Left ventricle myocardium superior (tissue), 1 donor: ENCODE measurements at regions not wholly inside any gene's neighbourhood (a gene's known extent, or its start where the extent isn't known, plus 50 kb on each side); places are given as distances from the start of the nearest gene placed in this dataset.
A peak's percentile ranks its signal among the peaks of the same experiment; 100 is the strongest.
"Not testable (repeated sequence)": the region's sequence is repeated elsewhere in the genome, so short reads cannot be mapped to it uniquely, and the experiment has no call there.

Experiments used
- ATAC-seq: fragments of 200-7000 bp; cut with Tn5 transposase; one replicate; pipeline ENCODE4 v1.9.1; 2020; ENCODE audit warnings: mild to moderate bottlenecking, moderate library complexity
- DNase-seq: peaks from one replicate; pipeline ENCODE4 v3.0.0-alpha.2; 2020
- intact Hi-C: fragments of 100-400 bp; cut with micrococcal nuclease; formaldehyde crosslinking; loops from one replicate; pipeline ENCODE4 v1.11.0; 2022
- donor health status: DM: no; HTN: yes; CAD: no; lungs with severe emphysema.

DNA sequence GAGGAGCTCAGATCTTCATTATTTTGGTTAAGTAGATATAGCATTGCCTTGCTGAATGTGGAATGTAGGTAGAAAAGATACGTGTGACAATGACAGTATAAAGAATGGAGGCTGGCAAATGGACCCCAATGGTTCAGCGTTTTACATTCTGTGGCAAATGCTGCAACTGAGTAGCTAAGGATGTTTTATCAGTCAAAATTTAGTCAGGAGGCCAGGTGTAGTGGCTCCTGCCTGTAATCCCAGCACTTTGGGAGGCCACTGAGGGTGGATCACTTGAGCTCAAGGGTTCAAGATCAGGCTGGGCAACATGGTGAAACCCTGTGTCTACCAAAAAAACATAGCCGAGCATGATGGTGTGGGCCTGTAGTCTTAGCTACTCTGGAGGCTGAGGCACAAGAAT lies 120.5 kb upstream of the GHITM start:
- no peak for DNase-seq
- no peak for ATAC-seq
- intact Hi-C loops = no loop called here

DNA sequence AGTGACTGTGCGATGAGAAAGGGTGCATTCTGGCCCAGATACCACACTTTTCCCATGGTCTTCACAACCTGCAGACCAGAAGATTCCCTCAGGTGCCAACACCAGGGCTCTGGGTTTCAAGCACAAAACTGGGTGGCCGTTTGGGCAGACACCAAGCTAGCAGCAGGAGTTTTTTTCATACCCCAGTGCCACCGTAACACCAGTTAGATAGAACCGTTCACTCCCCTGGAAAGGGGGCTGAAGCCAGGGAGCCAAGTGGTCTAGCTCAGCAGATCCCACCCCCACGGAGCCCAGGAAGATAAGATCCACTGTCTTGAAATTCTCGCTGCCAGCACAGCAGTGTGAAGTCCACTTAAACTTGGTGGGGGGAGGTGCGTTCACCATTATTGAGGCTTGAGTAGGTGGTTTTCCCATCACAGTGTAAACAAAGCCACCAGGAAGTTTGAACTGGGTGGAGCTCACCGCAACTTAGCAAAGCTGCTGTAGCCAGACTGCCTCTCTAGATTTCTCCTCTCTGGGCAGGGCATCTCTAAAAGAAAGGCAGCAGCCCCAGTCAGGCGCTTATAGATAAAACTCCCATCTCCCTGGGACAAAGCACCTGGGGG lies 119.4 kb upstream of the GHITM start:
- intact Hi-C loops, DNase-seq, ATAC-seq: not testable (repeated sequence)

DNA sequence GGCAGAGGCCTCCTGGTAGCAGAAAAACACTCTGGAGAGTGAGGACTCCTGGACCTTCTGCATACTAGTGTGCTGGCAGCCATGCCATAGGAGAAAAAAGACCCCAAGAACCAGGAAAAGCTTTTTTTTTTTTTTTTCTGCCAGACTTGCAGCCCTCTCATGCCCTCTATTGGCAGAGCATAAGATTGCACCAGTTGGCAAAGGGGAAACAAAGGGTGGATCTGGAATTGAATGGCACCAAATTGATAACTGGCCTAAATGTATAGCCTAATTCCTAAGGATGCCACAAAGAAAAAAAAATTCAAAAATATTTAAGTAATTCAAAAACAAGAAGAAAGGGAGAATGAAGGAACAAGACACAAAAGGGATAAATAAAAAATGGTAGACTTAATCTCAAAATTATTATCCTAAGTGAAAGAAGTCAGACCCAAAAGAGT lies 112.5 kb upstream of the GHITM start:
- DNase-seq (no peak), ATAC-seq (no peak)
- intact Hi-C loops = no loop called here

DNA sequence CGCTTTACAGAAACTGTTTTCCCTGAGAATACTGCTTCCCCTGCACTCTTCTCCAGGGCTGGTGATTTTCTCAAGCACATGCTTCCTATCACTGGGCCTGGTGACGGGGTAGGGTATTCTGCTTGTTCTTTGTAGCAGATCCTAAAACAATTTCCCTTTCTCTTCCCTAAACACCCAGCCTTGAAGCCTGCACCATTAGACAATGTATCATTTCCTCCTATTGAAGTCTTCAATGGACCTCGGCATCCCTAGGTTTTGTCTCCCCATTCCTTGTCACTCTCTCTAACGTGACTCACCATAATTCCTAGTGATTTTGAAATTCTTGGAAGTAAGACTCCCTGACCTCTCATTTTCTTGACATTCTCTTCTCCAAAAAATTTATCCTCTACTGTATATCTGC lies 109.5 kb upstream of the GHITM start:
- ATAC-seq = no peak
- intact Hi-C loops = no loop called here
- DNase-seq = no peak

DNA sequence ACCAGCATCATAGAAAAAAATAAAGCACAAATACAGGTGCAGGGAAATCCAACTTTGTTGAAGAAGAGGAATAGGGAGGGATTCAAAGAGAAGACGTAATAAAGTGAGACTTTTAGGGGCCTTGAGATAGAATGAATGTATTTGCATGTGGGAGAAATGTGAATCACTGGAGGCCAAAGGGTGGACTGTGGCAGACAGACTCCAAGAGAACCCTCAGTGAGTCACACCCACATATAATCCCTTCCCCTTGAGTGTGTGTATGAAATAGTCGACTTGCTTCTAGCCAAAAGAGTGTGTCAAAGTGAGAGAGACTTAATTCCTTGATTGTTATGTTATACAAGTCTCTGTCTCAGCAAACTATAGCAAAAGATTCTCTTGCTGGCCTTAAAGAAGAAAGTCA lies 101.3 kb upstream of the GHITM start:
- intact Hi-C loops = no loop called here
- ATAC-seq = no peak
- DNase-seq = no peak

DNA sequence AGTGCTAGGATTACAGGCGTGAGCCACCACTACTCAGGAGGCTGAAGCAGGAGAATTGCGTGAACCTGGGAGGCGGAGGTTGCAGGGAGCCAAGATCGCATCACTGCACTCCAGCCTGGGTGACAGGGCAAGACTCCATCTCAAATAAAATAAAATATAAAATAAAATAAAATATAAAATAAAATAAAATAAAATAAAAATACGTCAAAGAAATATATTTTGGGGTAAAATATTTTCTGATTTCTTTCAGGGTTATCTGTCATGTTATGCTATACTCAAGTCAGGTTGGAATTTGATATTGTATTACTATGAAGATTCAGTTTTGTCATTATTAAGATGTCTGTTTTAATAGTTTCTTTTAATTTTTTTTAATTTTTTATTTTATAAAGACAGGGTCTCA lies 99.4 kb upstream of the GHITM start:
- intact Hi-C loops = no loop called here
- DNase-seq (no peak), ATAC-seq (no peak)

DNA sequence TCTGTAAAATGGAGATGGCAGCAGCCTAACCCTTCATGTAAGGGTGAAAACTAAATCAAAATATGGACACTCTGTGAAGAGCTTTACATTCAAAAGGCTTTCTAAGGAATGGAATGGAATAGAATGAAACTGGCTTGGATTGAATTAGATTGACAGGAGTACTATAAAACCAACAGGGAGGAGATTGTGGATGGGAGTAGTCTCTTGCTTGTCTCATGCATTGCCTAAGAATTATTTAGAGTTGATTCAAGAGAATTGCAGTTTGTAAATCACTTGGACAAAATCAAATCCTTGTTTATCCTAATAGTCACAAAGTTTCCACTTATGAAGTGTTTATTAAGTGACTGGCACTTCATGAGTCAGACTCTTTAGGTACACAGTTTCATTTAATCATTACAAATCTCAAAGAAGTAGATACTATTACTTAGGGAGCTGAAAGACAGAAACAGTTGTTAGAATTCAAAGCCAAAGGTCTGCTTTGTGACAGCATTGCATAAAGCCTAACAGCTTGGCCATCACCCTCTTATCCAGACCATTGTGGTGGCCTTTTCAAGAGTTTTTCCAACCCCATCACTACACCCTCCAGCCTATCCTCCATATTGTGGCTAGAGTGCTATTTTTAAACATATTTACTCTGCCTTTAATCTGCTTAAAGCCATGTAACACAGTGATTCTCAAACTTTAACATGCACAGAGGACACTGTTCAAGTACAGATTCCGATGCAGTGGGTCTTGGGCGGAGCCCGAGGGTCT lies 91.9 kb upstream of the GHITM start:
- intact Hi-C loops = no loop called here
- DNase-seq = no peak

DNA sequence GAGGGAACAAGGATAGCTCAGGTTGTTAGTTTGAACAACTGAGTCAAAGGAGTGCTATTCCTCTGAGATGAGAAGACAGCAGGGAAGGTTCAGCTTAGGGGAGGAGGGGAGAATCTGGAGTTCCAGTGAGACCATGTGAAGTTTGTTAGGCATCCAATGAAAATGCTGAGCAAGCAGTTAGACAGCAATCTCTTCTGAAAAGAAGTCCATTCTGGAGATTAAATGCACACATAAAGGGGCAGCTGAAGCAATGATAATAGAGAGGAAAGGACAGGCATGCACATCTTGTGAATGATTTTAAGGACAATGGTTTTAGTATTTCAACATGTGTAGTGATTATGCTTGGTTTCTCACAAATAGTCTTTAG lies 89.7 kb upstream of the GHITM start:
- ATAC-seq (no peak), DNase-seq (no peak)
- intact Hi-C loops = no loop called here

More for the DNA sequence above, 91.9 kb upstream of the GHITM start:
- ATAC-seq = no peak

DNA sequence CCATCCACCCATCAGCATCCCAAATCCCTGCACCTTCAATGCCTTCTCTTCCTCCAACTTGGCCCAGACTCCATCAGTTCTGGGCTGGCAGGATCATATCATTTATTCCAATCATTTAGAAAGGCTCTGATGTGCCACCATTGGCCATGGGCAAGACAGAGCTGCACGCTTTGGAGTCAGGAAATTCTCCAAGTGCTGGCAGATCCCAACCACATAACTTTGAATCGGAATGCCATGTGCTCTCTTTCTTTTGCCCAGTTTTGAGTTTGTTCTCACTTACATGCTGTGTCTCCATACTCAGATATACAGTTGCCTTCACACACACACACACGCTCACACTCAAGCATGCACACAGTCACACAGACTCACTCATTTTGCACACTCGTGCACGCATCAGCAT lies 85.7 kb upstream of the GHITM start:
- intact Hi-C loops = no loop called here
- ATAC-seq = no peak
- DNase-seq = no peak

DNA sequence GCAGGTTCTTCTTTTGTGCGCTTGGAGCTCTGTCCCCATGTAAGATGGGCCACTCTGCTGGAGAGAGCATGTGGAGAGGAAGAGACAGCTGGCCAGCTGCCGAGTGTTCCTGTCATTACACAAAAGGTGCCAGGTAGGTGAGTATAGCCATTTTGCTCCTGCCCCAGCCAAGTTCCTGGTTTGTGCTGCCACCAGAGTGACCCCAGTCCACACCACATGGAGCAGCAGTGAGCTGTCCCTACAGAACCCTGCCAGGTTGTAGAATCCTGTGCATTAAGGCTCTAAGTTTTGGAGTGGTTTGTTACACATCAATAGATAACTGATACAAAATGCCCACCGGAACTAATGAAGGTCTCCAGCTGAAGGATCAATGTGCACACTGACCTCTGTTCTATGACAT lies 84.6 kb upstream of the GHITM start:
- intact Hi-C loops = no loop called here
- no peak for DNase-seq
- ATAC-seq = no peak

DNA sequence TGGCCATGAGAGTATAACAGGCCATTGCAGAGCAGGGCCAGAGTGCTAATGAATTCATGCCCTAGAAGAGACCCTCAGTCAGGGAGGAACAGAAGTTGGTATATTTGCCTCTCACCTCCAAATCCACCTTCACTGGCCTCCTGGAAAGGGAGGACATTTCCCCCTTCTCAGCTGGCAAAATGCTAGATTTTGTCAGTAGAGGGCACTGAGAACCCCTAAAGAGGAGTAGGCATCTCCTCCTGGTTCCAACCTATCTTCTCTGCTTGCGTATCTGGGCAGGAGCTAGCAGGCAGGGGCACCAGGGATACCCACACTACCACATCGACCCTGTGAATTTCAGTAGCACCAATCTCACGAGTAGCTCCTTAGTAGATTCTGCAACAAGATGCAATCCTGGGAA lies 79.8 kb upstream of the GHITM start:
- no peak for ATAC-seq
- DNase-seq = no peak
- intact Hi-C loops = no loop called here

DNA sequence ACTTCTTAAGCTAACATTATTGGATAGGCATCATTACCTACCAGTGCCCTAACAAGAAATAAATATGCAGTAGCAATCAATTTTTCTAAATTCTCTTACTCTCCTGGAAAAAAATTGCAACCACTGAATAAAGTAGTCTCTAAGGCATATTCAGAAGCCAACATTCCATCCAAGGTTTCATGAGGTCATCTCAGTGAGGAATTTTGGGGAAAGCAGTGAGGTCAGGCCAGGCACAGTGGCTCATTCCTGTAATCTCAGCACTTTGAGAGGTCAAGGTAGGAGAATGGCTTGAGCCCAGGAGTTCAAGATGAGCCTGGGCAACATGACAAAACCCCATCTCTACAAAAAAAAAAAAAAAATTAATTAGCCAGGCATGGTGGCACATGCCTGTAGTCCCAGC lies 75.9 kb upstream of the GHITM start:
- intact Hi-C loops = no loop called here
- no peak for ATAC-seq

DNA sequence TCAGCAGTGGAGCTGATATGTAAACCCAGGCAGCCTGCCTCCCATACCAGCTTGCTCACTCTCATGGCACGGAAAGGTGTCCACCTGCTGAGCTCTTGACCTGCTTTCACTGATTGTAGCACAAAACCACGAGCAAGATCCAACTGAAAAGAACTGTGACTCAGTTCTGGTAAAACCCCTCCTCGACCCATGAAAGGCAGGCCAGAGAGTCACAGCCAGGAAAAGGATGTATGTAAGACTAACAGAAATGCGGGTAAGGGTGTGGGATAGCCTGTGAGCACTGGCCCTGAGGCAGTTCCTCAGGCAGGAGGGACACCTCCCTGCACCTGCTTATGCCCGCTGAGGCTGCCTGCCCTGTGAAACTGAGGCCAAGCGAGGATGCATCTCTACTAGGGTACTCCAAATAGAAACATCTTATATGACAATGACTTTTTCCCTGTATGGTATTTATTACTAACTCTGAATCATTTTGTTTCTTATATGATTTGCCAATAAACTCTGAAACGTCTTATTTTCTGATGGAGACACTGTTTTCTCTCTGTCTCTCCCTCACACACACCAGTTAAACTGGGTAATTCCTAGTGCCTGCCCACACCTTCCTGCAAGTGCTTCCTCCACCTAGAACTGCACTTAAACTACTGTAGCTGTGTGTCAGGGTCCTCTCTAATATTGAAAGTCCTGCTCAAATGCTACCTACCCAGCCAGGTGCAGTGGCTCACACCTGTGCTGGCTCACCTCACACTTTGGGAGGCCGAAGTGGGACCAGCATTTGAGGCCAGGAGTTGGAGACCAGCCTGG lies 73.3 kb upstream of the GHITM start:
- DNase-seq (no peak), ATAC-seq (no peak)
- intact Hi-C loops = no loop called here

More for the DNA sequence above, 75.9 kb upstream of the GHITM start:
- DNase-seq = no peak

DNA sequence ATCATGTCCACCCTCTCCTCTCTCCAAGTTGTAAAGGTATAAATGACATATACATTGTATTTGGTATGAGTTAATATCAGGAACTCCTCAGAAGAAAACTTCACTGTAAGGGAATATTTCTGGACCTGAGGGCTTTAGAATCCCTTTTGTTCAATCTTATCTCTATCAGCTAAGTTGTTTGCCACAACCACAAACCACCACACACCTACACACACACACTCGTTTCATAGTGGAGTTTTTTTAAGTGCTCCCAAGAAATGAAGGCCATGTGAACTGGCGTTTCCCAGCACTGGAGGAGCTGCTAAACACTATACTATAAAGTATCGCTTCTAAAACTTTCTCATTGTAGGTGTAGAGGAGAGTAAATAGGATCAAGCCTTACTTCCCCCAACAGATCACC lies 64.8 kb upstream of the GHITM start:
- intact Hi-C loops = no loop called here
- ATAC-seq (no peak), DNase-seq (no peak)

DNA sequence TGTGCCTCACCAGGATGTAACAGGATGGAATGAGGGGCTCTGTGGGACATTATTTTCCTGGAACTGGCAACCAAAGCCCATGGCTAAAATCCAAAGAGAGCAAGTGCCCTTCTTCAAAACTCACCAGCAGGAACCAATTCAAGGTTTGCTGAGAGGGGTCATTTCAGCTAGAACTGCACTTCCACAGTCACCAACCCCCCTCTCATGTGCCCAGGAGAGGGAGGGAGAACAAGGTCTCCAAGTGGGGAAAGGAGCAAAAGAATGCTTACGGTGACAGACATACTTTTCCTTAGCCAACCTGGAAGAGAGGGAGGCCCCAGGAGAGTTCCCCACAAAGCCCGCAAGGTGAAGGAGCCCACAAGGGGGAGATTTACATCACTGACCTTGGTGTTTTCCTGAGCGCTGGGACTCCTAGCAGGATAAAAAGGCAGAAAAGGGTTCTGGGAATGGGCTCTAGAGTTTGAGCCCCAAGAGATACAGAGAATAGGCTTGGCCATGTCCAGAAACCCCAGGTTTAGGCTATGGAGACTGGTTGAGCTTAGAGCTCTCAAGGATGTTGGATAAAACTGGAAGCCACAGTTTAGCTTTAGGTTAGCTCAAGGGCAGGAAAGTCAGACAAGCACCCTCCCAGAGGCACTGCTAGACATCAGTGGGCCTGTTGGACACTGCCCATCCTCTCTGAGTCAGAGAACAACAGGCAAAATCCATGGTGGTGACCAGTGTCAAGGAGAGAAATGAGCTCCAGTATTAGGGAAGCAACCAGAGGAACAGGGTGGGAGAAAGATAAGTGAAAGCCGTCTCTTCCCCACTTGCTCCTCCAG lies 63.9 kb upstream of the GHITM start:
- intact Hi-C loops = no loop called here
- peak; percentile 82 for ATAC-seq
- no peak for DNase-seq

DNA sequence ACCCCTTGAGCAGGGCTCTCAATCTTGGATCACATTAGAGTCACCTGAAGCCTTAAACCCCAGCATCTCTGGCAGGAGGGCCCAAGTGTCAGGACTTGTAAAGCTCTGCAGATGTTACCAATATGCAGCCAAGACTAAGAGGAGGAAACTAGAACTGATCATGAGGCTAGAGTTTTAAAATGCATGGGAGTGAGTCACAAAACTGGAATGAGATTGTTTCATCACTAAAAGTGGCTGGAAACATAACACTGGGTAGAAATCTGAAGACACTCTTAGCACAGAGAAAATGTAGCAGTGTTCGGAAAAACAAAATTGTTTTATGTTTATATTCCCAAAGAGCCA lies 63.3 kb upstream of the GHITM start:
- peak; percentile 92 for ATAC-seq
- intact Hi-C loops = no loop called here

DNA sequence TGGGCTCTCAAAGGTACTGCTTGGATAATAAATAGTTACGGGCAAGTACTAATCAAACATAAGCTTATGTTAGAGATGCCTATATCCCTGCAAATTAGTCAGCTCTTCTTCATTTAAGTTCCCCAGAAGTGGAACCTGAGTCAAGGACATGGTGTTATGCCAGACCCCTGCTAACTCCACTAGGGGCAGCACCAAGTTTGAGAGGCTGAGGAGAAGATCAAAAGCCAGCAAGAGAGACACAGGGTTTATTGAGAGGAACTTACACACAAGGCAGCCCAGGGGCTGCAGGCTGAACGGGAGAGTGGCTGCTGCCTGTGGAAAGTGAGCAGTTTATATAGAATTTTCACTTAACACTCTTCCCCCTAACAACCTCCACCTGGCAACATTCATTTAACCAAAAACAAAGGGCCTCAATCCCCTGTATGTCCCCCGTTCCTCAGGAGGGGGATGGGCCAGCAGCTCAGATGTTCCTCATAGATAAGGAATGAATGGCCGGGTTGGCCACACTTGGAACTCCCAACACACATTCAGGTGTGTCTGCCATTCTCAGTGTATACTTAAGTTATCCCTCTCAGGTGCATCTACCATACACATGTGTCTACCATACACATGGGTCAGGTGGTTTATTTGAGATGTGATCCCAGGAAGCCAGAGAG lies 62.6 kb upstream of the GHITM start:
- no peak for DNase-seq
- peak; percentile 55 for ATAC-seq
- intact Hi-C loops = no loop called here

More for the DNA sequence above, 63.3 kb upstream of the GHITM start:
- DNase-seq = no peak

DNA sequence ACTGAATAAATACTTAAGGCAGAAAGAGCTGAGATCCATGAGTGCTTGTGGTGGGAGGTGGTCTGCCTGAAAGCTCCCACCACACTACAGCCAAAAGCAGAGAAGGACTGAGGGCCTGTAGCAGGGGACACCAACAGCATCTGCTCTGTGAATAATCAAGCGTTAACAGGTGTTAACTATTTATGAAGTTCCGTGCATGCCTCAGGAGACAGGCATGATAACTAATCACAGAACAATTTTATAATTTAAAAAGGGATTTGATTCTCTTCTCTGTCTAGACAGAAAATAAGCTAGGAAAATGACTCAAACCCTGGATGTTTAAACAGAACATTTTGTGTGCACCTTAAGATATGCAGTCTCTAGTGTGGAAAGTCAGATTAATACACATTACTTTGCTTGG lies 61.5 kb upstream of the GHITM start:
- no peak for ATAC-seq
- intact Hi-C loops = no loop called here
- DNase-seq = no peak

DNA sequence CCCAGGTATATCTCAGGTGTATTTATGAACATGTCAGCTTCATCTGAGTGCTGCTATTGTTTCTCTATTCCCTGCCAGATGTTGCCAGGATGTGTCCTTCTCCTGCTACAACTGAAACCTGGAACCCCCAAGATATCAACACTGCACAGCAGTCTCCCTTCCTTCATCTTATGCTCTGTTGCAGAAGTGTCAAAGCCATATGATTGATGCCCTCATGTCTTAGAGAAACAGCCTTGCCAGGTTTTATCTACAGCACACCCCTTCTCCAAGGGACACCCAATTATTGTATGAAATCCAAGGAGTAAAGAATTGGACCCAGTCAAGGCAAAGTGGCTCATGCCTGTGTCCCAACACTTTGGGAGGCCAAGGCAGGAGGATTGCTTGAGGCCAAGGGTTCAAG lies 60.5 kb upstream of the GHITM start:
- no peak for ATAC-seq
- intact Hi-C loops = no loop called here
- no peak for DNase-seq
